ENCODE measurements at regions not wholly inside any gene's neighbourhood (a gene's known extent, or its start where the extent isn't known, plus 50 kb on each side); places are given as distances from the start of the nearest gene placed in this dataset.
"Not testable (repeated sequence)": the region's sequence is repeated elsewhere in the genome, so short reads cannot be mapped to it uniquely, and the experiment has no call there.

DNA sequence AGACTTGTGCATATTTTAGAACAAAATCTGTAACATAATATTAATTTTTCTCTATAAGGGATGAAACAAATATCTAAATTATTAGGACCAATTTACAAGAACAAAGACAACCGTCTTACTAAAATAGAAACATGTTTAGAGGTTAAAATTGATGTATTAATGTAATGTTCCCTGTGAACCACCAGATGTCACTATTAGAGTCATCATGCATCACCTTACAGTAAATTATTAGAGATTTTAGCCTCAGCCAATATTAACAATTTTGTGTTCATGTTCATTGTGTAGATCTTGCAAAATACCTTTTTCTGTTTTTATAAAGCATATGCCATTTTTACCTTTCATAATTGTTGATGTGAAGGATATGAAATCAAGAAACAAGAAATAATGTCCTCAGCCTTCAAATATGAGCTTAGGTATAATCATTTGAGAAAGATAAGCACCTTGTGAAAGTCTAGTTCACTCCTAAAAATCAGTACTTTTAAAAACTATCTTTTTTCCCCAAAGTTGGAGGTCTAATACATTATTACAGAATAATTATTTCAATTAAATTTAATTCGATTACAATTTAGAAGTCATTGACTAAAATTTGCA lies 344.3 kb upstream of the KCNH7 start:
- no peak for DNase-seq

- no peak for DNase-seq
Observed at GRCh38 chr2:163177592-163177991, 339.0 kb upstream of the KCNH7 start.

- DNase-seq = no peak
Observed at GRCh38 chr2:163175294-163175693, 336.7 kb upstream of the KCNH7 start.

- no peak for DNase-seq
Observed at GRCh38 chr2:163173591-163173990, 335.0 kb upstream of the KCNH7 start.

DNA sequence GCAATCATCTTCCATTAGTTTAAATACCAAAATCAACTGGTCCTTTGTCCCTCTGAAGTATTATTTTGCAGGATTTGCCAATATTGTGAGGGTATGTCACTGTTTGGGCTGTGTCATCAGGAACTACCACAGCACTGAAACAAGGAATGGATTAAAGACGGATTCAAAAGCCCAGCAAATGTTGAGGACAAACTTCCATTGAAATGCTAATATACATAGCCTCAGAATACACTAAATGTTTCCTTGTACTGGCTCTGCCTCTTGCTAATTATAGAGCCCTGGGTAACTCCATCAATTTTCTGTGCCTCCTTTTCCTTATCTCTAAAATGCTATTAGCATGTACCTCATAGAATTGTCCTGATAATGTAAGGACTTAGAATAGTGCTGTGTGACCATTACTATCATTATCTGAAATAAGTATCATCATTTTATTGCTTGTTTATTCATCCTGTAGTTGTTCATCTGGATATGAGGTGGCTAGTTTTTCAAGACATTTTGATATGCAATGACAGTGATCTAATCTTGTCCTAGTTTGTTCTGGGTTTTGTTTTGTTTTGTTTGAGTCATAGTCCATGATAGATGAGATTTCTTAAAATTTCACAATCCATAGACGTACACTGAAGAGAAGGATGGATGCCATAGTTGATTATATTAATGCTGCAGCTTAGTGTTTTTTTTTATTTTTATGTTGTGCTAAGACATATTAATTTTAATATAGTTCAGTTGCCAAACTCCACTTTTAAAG lies 333.4 kb upstream of the KCNH7 start:
- no peak for DNase-seq

DNA sequence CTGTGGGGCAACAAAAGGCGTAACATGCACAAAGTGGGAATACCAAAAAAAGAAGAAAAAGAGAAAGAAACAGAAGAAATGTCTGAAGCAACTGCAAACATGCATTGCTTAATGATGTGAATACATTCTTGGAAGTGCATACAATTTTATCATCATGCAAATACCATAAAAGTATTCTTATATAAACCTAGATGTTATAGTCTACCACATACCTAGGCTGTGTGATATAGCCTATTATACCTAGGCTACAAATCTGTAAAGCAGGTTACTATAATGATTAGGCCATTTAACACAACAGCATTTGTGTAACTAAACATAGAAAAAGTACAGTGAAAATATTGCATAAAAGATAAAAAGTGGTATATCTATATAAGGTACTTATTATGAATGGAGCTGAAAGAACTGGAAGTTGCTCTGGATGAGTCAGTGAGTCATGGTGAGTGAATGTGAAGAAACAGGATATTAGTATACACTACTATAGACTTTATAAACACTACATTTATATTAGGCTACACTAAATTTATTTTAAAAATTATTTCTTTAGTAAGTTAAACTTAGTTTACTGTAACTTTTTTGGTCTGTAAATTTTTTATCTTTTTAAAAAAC lies 319.4 kb upstream of the KCNH7 start:
- no peak for DNase-seq

GRCh38 chr2:163157411-163157810 lies 318.8 kb upstream of the KCNH7 start:
- no peak for DNase-seq

- DNase-seq = no peak
Observed at GRCh38 chr2:163155925-163156324, 317.4 kb upstream of the KCNH7 start.

GRCh38 chr2:163155279-163155883 lies 316.8 kb upstream of the KCNH7 start:
- DNase-seq = peak; percentile 64

DNA sequence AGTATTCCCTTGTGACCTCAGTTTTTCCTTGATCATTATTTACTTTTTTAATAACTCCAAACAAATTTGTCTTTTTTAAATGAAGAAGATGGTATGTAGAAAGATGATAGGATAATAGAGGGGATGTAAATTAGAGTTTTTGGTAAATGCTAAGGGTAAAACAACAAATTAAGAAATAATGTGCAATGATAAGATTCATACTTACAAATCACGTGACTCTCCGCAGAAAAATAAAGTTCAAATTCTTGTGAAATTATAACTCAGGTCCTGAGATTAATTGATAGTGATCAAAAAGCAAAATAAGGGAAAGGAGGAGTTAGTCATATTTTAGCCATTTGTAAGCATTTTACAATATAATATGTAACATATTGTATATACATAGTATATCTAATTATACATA lies 304.1 kb upstream of the KCNH7 start:
- DNase-seq = no peak

- no peak for DNase-seq
Observed at GRCh38 chr2:163138947-163139346, 300.4 kb upstream of the KCNH7 start.

- DNase-seq = no peak
Observed at GRCh38 chr2:163135256-163135655, 296.7 kb upstream of the KCNH7 start.

DNA sequence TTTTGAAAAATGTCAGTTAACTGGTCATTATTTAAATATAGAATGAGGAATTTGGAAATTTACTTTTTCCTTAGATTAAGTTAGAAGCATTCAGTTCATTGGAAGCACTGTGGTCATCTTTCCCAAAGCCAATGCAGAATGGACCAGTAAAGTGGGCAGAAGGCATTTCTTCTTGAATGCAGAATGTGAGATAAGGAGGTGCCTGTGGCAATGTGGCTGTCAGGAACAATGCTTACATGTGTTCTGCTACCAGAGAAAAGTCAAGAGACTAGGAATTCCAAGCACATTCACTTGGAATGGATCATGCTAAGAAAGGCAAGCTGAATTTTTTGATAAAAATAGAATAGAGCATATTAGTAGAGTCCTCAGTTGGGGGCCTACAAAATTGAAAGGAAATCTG lies 295.0 kb upstream of the KCNH7 start:
- no peak for DNase-seq

- DNase-seq = peak; percentile 47
Observed at GRCh38 chr2:163132850-163133249, 294.3 kb upstream of the KCNH7 start.

DNA sequence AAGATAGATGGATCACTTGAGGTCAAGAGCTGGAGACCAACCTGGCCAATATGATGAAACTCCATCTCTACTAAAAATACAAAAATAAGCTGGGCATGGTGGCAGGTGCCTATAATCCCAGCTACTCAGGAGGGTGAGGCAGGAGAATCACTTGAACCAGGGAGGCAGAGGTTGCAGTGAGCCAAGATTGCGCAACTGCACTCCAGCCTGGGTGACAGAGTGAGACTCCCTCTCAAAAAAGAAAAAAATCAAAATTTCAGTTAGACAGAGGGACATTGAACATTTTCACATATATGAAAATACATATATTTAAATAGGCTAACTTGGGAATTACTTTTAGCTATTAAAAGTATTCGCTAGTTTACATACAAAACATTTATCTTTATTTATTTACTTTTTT lies 293.6 kb upstream of the KCNH7 start:
- not testable (repeated sequence) for DNase-seq

DNA sequence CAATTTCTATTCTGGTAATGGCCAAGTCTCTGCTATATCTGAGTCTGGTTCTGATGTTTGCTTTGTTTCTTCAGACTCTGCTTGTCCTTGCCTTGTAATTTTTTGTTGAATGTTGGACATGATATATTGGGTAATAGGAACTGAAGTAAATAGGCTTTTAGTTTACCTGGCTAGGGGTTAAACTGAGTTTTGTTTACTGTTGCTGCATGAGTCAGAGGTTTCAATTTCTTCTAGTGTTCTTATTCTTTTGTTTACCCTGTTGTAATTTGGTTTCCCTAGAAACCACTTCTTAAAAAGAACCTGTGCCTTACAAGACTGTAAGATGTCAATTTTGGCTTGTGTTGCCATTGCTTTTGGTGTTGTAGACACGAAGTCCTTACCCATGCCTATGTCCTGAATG lies 285.0 kb upstream of the KCNH7 start:
- no peak for DNase-seq

GRCh38 chr2:163122257-163122656 lies 283.7 kb upstream of the KCNH7 start:
- no peak for DNase-seq

- DNase-seq = no peak
Observed at GRCh38 chr2:163121483-163121882, 282.9 kb upstream of the KCNH7 start.

GRCh38 chr2:163119966-163120365 lies 281.4 kb upstream of the KCNH7 start:
- no peak for DNase-seq

DNA sequence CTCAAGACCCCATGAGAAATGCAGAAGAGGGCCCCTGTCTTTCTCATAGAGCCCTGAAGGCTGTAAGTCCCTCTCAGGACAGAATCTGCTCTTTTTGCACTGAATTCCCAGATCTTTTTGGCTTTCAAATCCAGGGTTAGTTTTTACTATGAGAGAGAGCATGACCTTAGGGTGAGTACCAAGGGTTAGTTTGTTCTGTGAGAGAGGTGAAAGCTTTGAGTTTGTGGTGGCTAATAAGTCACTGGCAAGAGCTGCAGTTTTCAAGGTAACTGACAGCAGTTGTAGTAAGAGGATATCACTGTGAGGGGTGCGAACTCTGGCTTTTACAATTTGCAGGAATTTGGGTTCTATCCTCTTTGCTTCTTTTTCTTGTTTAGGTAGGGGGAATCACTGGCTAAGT lies 248.4 kb upstream of the KCNH7 start:
- no peak for DNase-seq

GRCh38 chr2:163085366-163086024 lies 246.9 kb upstream of the KCNH7 start:
- DNase-seq = not testable (repeated sequence)

DNA sequence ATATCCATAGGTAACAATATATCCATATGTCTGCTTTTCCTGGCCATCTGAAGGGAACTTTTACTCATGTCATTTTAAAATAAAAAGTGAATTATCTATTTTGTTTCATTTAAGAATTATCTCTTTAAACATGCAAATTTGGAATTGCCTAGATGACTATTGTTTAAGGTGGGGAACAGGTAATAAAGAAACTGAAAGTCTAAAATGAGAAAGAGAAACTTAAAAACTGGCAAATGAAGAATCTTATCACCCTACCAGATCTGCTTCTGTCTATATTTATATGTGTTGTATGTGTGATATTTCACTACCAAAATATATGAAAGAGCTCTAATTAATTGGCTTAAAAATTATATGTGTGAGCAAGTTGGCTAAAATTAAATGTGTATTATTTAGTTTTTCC lies 243.2 kb upstream of the KCNH7 start:
- DNase-seq = no peak

- no peak for DNase-seq
Observed at GRCh38 chr2:163077241-163077640, 238.7 kb upstream of the KCNH7 start.

GRCh38 chr2:163066085-163066484 lies 227.5 kb upstream of the KCNH7 start:
- no peak for DNase-seq

Data from NCI-H1436 treated with DMSO at 0.1 percent for 48 hours (cell line).